ENCODE measurements at regions not wholly inside any gene's neighbourhood (a gene's known extent, or its start where the extent isn't known, plus 50 kb on each side); places are given as distances from the start of the nearest gene placed in this dataset.
"Not testable (repeated sequence)": the region's sequence is repeated elsewhere in the genome, so short reads cannot be mapped to it uniquely, and the experiment has no call there.

GRCh38 chr10:85408388-85408787 lies 958.2 kb downstream of the GRID1 start:
- no TSS peak for BruUV-seq (replicated peaks)
- no peaks in the 10 kb centered on the region for H3K4me1 ChIP-seq (ENCODE audit: control insufficient read depth, insufficient read depth, low read length)
- no peak overlapping the region for H2AK5ac ChIP-seq (ENCODE audit: low read depth, low read length)
- in situ Hi-C loops (cut with MboI; ENCODE audit: low sequenced_read_pairs), result no loop called here
- POLR2A ChIA-PET (ENCODE audit: unreplicated experiment), result no interaction called here
- ATAC-seq (ENCODE audit: low read depth), result no peak
- no peak overlapping the region for H3K4ac ChIP-seq (ENCODE audit: low read depth, low read length)
- peaks cover 27% of the 10 kb centered on the region for H3K9me3 ChIP-seq (ENCODE audit: control insufficient read depth, insufficient read depth, low read length)
- TF ChIP-seq BHLHE40 (IDR thresholded peaks at IDR 0.05; ENCODE audit: low read depth, low read length) (no peak), NFE2L2 (IDR thresholded peaks at IDR 0.05; ENCODE audit: low read depth, low read length) (no peak), RAD21 (IDR thresholded peaks at IDR 0.05; ENCODE audit: low read length) (no peak)
- no peak for DNase-seq
- no peak overlapping the region for H3K14ac ChIP-seq (replicated peaks; ENCODE audit: low read depth, low read length)
- intact Hi-C loops (cut with micrococcal nuclease), result no loop called here
- H3K27ac ChIP-seq (ENCODE audit: insufficient read depth, low read length), result no peak overlapping the region
- H3K23ac ChIP-seq (ENCODE audit: low read depth, low read length), result no peak overlapping the region
- H4K20me1 ChIP-seq (ENCODE audit: insufficient read depth, low read length), result no peaks in the 10 kb centered on the region
- no peak overlapping the region for H2AFZ ChIP-seq (replicated peaks; ENCODE audit: low read length, poor library complexity)
- no peak overlapping the region for H4K5ac ChIP-seq (ENCODE audit: low read depth, low read length)
- H3K27me3 ChIP-seq (ENCODE audit: control insufficient read depth, insufficient read depth, low read length), result no peaks in the 10 kb centered on the region
- H2BK5ac ChIP-seq (ENCODE audit: low read depth, low read length, poor library complexity, severe bottlenecking), result no peak overlapping the region
- H3K56ac ChIP-seq (ENCODE audit: extremely low read depth, insufficient read depth, low read length), result no peak overlapping the region
- CTCF ChIA-PET, result no interaction called here
- no peak overlapping the region for H3K18ac ChIP-seq (ENCODE audit: low read depth, low read length)
- WGBS, 2 experiments (ENCODE audit: extremely low coverage in 2 of 2, insufficient read length in 1 of 2), result no CpG with 5 or more reads among the region's 3 CpGs
- H3K36me3 ChIP-seq (ENCODE audit: control insufficient read depth, insufficient read depth, low read length), result no peaks in the 10 kb centered on the region
- H3K9me1 ChIP-seq (ENCODE audit: insufficient read depth, low read length), result no peaks in the 10 kb centered on the region
- dilution Hi-C loops (cut with HindIII; ENCODE audit: low sequenced_read_pairs, unreplicated experiment), result no loop called here
- no peak overlapping the region for H3K9ac ChIP-seq (ENCODE audit: low read depth, low read length)
- H3K4me2 ChIP-seq (ENCODE audit: low read depth, low read length), result no peak overlapping the region
- no peak overlapping the region for H2BK120ac ChIP-seq (ENCODE audit: low read depth, low read length)
- no peak overlapping the region for H2BK15ac ChIP-seq (ENCODE audit: low read depth, low read length)
- no peak overlapping the region for H2AK9ac ChIP-seq (replicated peaks; ENCODE audit: low read depth, low read length, poor library complexity)
- no peak overlapping the region for H2BK20ac ChIP-seq (ENCODE audit: low read depth, low read length)
- no peak overlapping the region for H4K91ac ChIP-seq (ENCODE audit: insufficient read depth, low read depth, low read length)
- H3K4me3 ChIP-seq (ENCODE audit: insufficient read depth, low read depth, low read length), result no peak overlapping the region
- H3K79me1 ChIP-seq (ENCODE audit: low read depth in 1 of 2, low read length in 2 of 2), result no peaks in the 10 kb centered on the region
- H4K8ac ChIP-seq (ENCODE audit: low read depth in 2 of 2, low read length in 2 of 2), result no peak overlapping the region

GRCh38 chr10:85410586-85410985 lies 956.0 kb downstream of the GRID1 start:
- H3K4ac ChIP-seq (ENCODE audit: low read depth, low read length); POLR2A ChIA-PET (ENCODE audit: unreplicated experiment); H3K9me1 ChIP-seq (ENCODE audit: insufficient read depth, low read length); in situ Hi-C loops (cut with MboI; ENCODE audit: low sequenced_read_pairs); H4K91ac ChIP-seq (ENCODE audit: insufficient read depth, low read depth, low read length); H3K56ac ChIP-seq (ENCODE audit: extremely low read depth, insufficient read depth, low read length); H2BK120ac ChIP-seq (ENCODE audit: low read depth, low read length); H3K4me1 ChIP-seq (ENCODE audit: control insufficient read depth, insufficient read depth, low read length); H4K20me1 ChIP-seq (ENCODE audit: insufficient read depth, low read length); BruUV-seq (replicated peaks); H2AK9ac ChIP-seq (replicated peaks; ENCODE audit: low read depth, low read length, poor library complexity); H2BK20ac ChIP-seq (ENCODE audit: low read depth, low read length); H4K8ac ChIP-seq (ENCODE audit: low read depth in 2 of 2, low read length in 2 of 2); H4K5ac ChIP-seq (ENCODE audit: low read depth, low read length); H2BK15ac ChIP-seq (ENCODE audit: low read depth, low read length); CTCF ChIA-PET; H3K79me1 ChIP-seq (ENCODE audit: low read depth in 1 of 2, low read length in 2 of 2); H3K14ac ChIP-seq (replicated peaks; ENCODE audit: low read depth, low read length); H2AFZ ChIP-seq (replicated peaks; ENCODE audit: low read length, poor library complexity); DNase-seq; dilution Hi-C loops (cut with HindIII; ENCODE audit: low sequenced_read_pairs, unreplicated experiment); H3K4me3 ChIP-seq (ENCODE audit: insufficient read depth, low read depth, low read length); H2BK5ac ChIP-seq (ENCODE audit: low read depth, low read length, poor library complexity, severe bottlenecking); H3K27ac ChIP-seq (ENCODE audit: insufficient read depth, low read length); intact Hi-C loops (cut with micrococcal nuclease); H3K9ac ChIP-seq (ENCODE audit: low read depth, low read length); H3K4me2 ChIP-seq (ENCODE audit: low read depth, low read length); ATAC-seq (ENCODE audit: low read depth); H3K23ac ChIP-seq (ENCODE audit: low read depth, low read length); H3K27me3 ChIP-seq (ENCODE audit: control insufficient read depth, insufficient read depth, low read length); H2AK5ac ChIP-seq (ENCODE audit: low read depth, low read length); H3K36me3 ChIP-seq (ENCODE audit: control insufficient read depth, insufficient read depth, low read length); H3K18ac ChIP-seq (ENCODE audit: low read depth, low read length): not testable (repeated sequence)
- WGBS, 2 experiments (ENCODE audit: extremely low coverage in 2 of 2, insufficient read length in 1 of 2), result no CpG with 5 or more reads among the region's 3 CpGs
- peaks cover 30% of the 10 kb centered on the region for H3K9me3 ChIP-seq (ENCODE audit: control insufficient read depth, insufficient read depth, low read length)
